ENCODE measurements at regions not wholly inside any gene's neighbourhood (a gene's known extent, or its start where the extent isn't known, plus 50 kb on each side); places are given as distances from the start of the nearest gene placed in this dataset.

GRCh38 chr9:2262386-2263071 lies 247.4 kb downstream of the SMARCA2 start:
- H3K4me3 ChIP-seq (ENCODE audit: severe bottlenecking) = no peak overlapping the region
- H3K36me3 ChIP-seq (ENCODE audit: low read depth) = no peaks in the 10 kb centered on the region
- no peak for TF ChIP-seq CTCF (IDR thresholded peaks at IDR 0.05; ENCODE audit: poor library complexity, severe bottlenecking)
- H3K4me1 ChIP-seq (ENCODE audit: insufficient read depth, poor library complexity, severe bottlenecking) = no peaks in the 10 kb centered on the region
- no peak overlapping the region for H3K27ac ChIP-seq (ENCODE audit: poor library complexity, severe bottlenecking)
- DNase-seq (ENCODE audit: low spot score) (no peak), ATAC-seq (ENCODE audit: low read depth) (no peak)
- H3K9me3 ChIP-seq (ENCODE audit: severe bottlenecking) = no peaks in the 10 kb centered on the region
- H3K27me3 ChIP-seq (ENCODE audit: insufficient read depth, poor library complexity, severe bottlenecking) = no peaks in the 10 kb centered on the region

GRCh38 chr9:2263111-2263510 lies 248.0 kb downstream of the SMARCA2 start:
- no peaks in the 10 kb centered on the region for H3K9me3 ChIP-seq (ENCODE audit: severe bottlenecking)
- no peak overlapping the region for H3K4me3 ChIP-seq (ENCODE audit: severe bottlenecking)
- no peak for DNase-seq (ENCODE audit: low spot score)
- no peak overlapping the region for H3K27ac ChIP-seq (ENCODE audit: poor library complexity, severe bottlenecking)
- TF ChIP-seq CTCF (IDR thresholded peaks at IDR 0.05; ENCODE audit: poor library complexity, severe bottlenecking) = no peak
- no peak for ATAC-seq (ENCODE audit: low read depth)
- no peaks in the 10 kb centered on the region for H3K4me1 ChIP-seq (ENCODE audit: insufficient read depth, poor library complexity, severe bottlenecking)
- H3K27me3 ChIP-seq (ENCODE audit: insufficient read depth, poor library complexity, severe bottlenecking) = no peaks in the 10 kb centered on the region
- no peaks in the 10 kb centered on the region for H3K36me3 ChIP-seq (ENCODE audit: low read depth)

- H3K27me3 ChIP-seq (ENCODE audit: insufficient read depth, poor library complexity, severe bottlenecking) = no peaks in the 10 kb centered on the region
- H3K27ac ChIP-seq (ENCODE audit: poor library complexity, severe bottlenecking) = no peak overlapping the region
- no peak for DNase-seq (ENCODE audit: low spot score)
- no peaks in the 10 kb centered on the region for H3K36me3 ChIP-seq (ENCODE audit: low read depth)
- H3K9me3 ChIP-seq (ENCODE audit: severe bottlenecking) = no peaks in the 10 kb centered on the region
- no peak overlapping the region for H3K4me3 ChIP-seq (ENCODE audit: severe bottlenecking)
- no peak for TF ChIP-seq CTCF (IDR thresholded peaks at IDR 0.05; ENCODE audit: poor library complexity, severe bottlenecking)
- ATAC-seq (ENCODE audit: low read depth) = no peak
- H3K4me1 ChIP-seq (ENCODE audit: insufficient read depth, poor library complexity, severe bottlenecking) = no peaks in the 10 kb centered on the region
Measured at GRCh38 chr9:2263665-2264064, 248.5 kb downstream of the SMARCA2 start.

GRCh38 chr9:2264081-2264480 lies 248.9 kb downstream of the SMARCA2 start:
- H3K4me1 ChIP-seq (ENCODE audit: insufficient read depth, poor library complexity, severe bottlenecking) = no peaks in the 10 kb centered on the region
- TF ChIP-seq CTCF (IDR thresholded peaks at IDR 0.05; ENCODE audit: poor library complexity, severe bottlenecking) = no peak
- H3K27ac ChIP-seq (ENCODE audit: poor library complexity, severe bottlenecking) = no peak overlapping the region
- H3K36me3 ChIP-seq (ENCODE audit: low read depth) = no peaks in the 10 kb centered on the region
- no peak for ATAC-seq (ENCODE audit: low read depth)
- no peak overlapping the region for H3K4me3 ChIP-seq (ENCODE audit: severe bottlenecking)
- DNase-seq (ENCODE audit: low spot score) = no peak
- H3K9me3 ChIP-seq (ENCODE audit: severe bottlenecking) = no peaks in the 10 kb centered on the region
- no peaks in the 10 kb centered on the region for H3K27me3 ChIP-seq (ENCODE audit: insufficient read depth, poor library complexity, severe bottlenecking)

- H3K4me1 ChIP-seq (ENCODE audit: insufficient read depth, poor library complexity, severe bottlenecking) = no peaks in the 10 kb centered on the region
- ATAC-seq (ENCODE audit: low read depth) (no peak), DNase-seq (ENCODE audit: low spot score) (no peak)
- no peak overlapping the region for H3K27ac ChIP-seq (ENCODE audit: poor library complexity, severe bottlenecking)
- H3K27me3 ChIP-seq (ENCODE audit: insufficient read depth, poor library complexity, severe bottlenecking) = no peaks in the 10 kb centered on the region
- H3K4me3 ChIP-seq (ENCODE audit: severe bottlenecking) = no peak overlapping the region
- TF ChIP-seq CTCF (IDR thresholded peaks at IDR 0.05; ENCODE audit: poor library complexity, severe bottlenecking) = no peak
- H3K36me3 ChIP-seq (ENCODE audit: low read depth) = no peaks in the 10 kb centered on the region
- no peaks in the 10 kb centered on the region for H3K9me3 ChIP-seq (ENCODE audit: severe bottlenecking)
Measured at GRCh38 chr9:2267181-2267745, 252.1 kb downstream of the SMARCA2 start.

All from RWPE2 (cell line).